22Rv1 (cell line): ENCODE measurements at regions not wholly inside any gene's neighbourhood (a gene's known extent, or its start where the extent isn't known, plus 50 kb on each side); places are given as distances from the start of the nearest gene placed in this dataset.

Experiments used
- ZFX ChIP-seq: fragments of 450-650 bp; IDR thresholded peaks from 2 replicates; pipeline ENCODE4 v1.6.1; 2017; ENCODE audit warnings: antibody characterized with exemption, borderline replicate concordance
- TF ChIP-seq, protein P1 (sequence below): fragments of 450-650 bp; IDR thresholded peaks from 2 replicates; pipeline ENCODE4 v1.5.1; 2017; ENCODE audit warnings: mild to moderate bottlenecking

GRCh38 chr10:90372451-90372850 lies 485.4 kb downstream of the HTR7 start:
- TF ChIP-seq, protein P1, sequence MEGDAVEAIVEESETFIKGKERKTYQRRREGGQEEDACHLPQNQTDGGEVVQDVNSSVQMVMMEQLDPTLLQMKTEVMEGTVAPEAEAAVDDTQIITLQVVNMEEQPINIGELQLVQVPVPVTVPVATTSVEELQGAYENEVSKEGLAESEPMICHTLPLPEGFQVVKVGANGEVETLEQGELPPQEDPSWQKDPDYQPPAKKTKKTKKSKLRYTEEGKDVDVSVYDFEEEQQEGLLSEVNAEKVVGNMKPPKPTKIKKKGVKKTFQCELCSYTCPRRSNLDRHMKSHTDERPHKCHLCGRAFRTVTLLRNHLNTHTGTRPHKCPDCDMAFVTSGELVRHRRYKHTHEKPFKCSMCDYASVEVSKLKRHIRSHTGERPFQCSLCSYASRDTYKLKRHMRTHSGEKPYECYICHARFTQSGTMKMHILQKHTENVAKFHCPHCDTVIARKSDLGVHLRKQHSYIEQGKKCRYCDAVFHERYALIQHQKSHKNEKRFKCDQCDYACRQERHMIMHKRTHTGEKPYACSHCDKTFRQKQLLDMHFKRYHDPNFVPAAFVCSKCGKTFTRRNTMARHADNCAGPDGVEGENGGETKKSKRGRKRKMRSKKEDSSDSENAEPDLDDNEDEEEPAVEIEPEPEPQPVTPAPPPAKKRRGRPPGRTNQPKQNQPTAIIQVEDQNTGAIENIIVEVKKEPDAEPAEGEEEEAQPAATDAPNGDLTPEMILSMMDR, result no peak
- TF ChIP-seq ZFX, result no peak
